A549 (cell line): ENCODE measurements at regions not wholly inside any gene's neighbourhood (a gene's known extent, or its start where the extent isn't known, plus 50 kb on each side); places are given as distances from the start of the nearest gene placed in this dataset.

Experiments
- ATAC-seq, 2 experiments: fragments of 200-7000 bp in 1 of 2; fragments of >200 bp in 1 of 2; cut with Nextera tagmentation in 1 of 2; cut with Tn5 transposase in 1 of 2; 3 replicates each; pipeline versions ENCODE4 v1.8.0 to v1.9.1; 2018 to 2020; ENCODE audit warnings: mild to moderate bottlenecking in 1 of 2, moderate library complexity in 1 of 2
- CTCF ChIA-PET: fragments of 300-600 bp; sonication (Branson Sonifier 250); formaldehyde crosslinking; extraction: SDS; loops from one replicate; lab custom pipeline; 2021; ENCODE audit warnings: antibody characterized with exemption, inconsistent platforms; lab: Yijun Ruan, JAX
- POLR2A ChIA-PET: fragments of 350-600 bp; formaldehyde crosslinking; extraction: SDS; loops from one replicate; lab custom pipeline; 2021; ENCODE audit warnings: antibody characterized with exemption, inconsistent platforms; lab: Yijun Ruan, JAX
- DNase-seq, 2 experiments: peaks; one replicate each; pipeline versions ENCODE4 v3.0.0 to v3.0.0-alpha.2; 2011 to 2016; ENCODE audit warnings: low read depth in 1 of 2, low spot score in 1 of 2
- FAIRE-seq: peaks from 2 replicates; lab custom pipeline; 2011; peaks lifted over from hg19 to GRCh38; lab: Jason Lieb, UNC
- H3K27ac ChIP-seq, 2 experiments: fragments of >200 bp; sonication (Bioruptor Twin); formaldehyde crosslinking; 3 replicates each; pipeline ENCODE4 v1.5.1; 2016 to 2017
- H3K4me1 ChIP-seq: fragments of >200 bp; sonication (Bioruptor Twin); formaldehyde crosslinking; 3 replicates; pipeline ENCODE4 v1.6.1; 2016
- H3K4me2 ChIP-seq: fragments of >200 bp; sonication (Bioruptor Twin); formaldehyde crosslinking; 3 replicates; pipeline ENCODE4 v1.6.1; 2016
- H3K4me3 ChIP-seq: fragments of >200 bp; sonication (Bioruptor Twin); formaldehyde crosslinking; 3 replicates; pipeline ENCODE4 v1.5.1; 2016
- H3K9me3 ChIP-seq: fragments of >200 bp; sonication (Bioruptor Twin); formaldehyde crosslinking; 3 replicates; pipeline ENCODE4 v1.6.1; 2016
- ATOH8 ChIP-seq: fragments of 250-450 bp; sonication (Bioruptor Pico); IDR thresholded peaks from 2 replicates; pipeline ENCODE4 v1.5.0; 2020; ENCODE audit warnings: low read depth, mild to moderate bottlenecking, moderate library complexity
- BHLHE40 ChIP-seq: IDR thresholded peaks from 2 replicates; pipeline ENCODE4 v1.6.1; 2012; ENCODE audit warnings: low read depth, low read length, inconsistent platforms
- CBX8 ChIP-seq: fragments of 200-600 bp; sonication (generic); IDR thresholded peaks from 2 replicates; pipeline ENCODE4 v1.6.1; 2016
- CHD2 ChIP-seq: fragments of 150-350 bp; IDR thresholded peaks from 2 replicates; pipeline ENCODE4 v1.6.1; 2014; ENCODE audit warnings: low read length; ENCODE audit not compliant: partially characterized antibody
- E2F6 ChIP-seq: IDR thresholded peaks from 2 replicates; pipeline ENCODE4 v1.6.1; 2012; ENCODE audit warnings: low read depth, borderline replicate concordance
- EHF ChIP-seq: fragments of 250-450 bp; sonication (Bioruptor Pico); IDR thresholded peaks from 2 replicates; pipeline ENCODE4 v1.5.0; 2020; ENCODE audit warnings: mild to moderate bottlenecking
- ELK1 ChIP-seq: fragments of 150-350 bp; IDR thresholded peaks from 2 replicates; pipeline ENCODE4 v1.6.1; 2014; ENCODE audit warnings: low read depth, mild to moderate bottlenecking, low read length
- EP300 ChIP-seq, 2 experiments: fragments of >200 bp; sonication (Bioruptor Twin); formaldehyde crosslinking; IDR thresholded peaks; 2 replicates in 1 of 2; 3 replicates in 1 of 2; pipeline ENCODE4 v1.6.1; 2016 to 2017
- FOXS1 ChIP-seq: fragments of 250-450 bp; sonication (Bioruptor Pico); IDR thresholded peaks from 2 replicates; pipeline ENCODE4 v1.5.0; 2020; ENCODE audit warnings: mild to moderate bottlenecking, moderate library complexity
- HEYL ChIP-seq: fragments of 250-450 bp; sonication (Bioruptor Pico); IDR thresholded peaks from 2 replicates; pipeline ENCODE4 v1.8.0; 2021; ENCODE audit warnings: mild to moderate bottlenecking, moderate library complexity
- HMGXB4 ChIP-seq: fragments of 250-450 bp; sonication (Bioruptor Pico); IDR thresholded peaks from 2 replicates; pipeline ENCODE4 v1.5.0; 2021; ENCODE audit warnings: mild to moderate bottlenecking, moderate library complexity, borderline replicate concordance
- JUN ChIP-seq, 2 experiments: fragments of >200 bp; sonication (Bioruptor Twin); formaldehyde crosslinking; IDR thresholded peaks; 2 replicates in 1 of 2; 3 replicates in 1 of 2; pipeline ENCODE4 v1.6.1; 2016 to 2017
- KDM1A ChIP-seq: fragments of 200-600 bp; sonication (generic); IDR thresholded peaks from 2 replicates; pipeline ENCODE4 v1.6.1; 2016; ENCODE audit warnings: low read depth, mild to moderate bottlenecking
- MYC ChIP-seq: IDR thresholded peaks from 2 replicates; pipeline ENCODE4 v1.6.1; 2012; ENCODE audit warnings: mild to moderate bottlenecking, inconsistent platforms, low read length, improper control_type of control experiment, borderline replicate concordance
- NPAS2 ChIP-seq: fragments of 250-450 bp; sonication (Bioruptor Pico); IDR thresholded peaks from 2 replicates; pipeline ENCODE4 v1.8.0; 2022; ENCODE audit warnings: mild to moderate bottlenecking, moderate library complexity, borderline replicate concordance
- PBX3 ChIP-seq: IDR thresholded peaks from 2 replicates; pipeline ENCODE4 v1.6.1; 2012
- POLR2A ChIP-seq: IDR thresholded peaks from 2 replicates; pipeline ENCODE4 v1.6.1; 2012; ENCODE audit warnings: mild to moderate bottlenecking, low read length
- RFX5 ChIP-seq: fragments of 450-650 bp; IDR thresholded peaks from 2 replicates; pipeline ENCODE4 v1.7.1; 2014; ENCODE audit warnings: antibody characterized with exemption, mild to moderate bottlenecking, moderate library complexity
- RNF2 ChIP-seq: fragments of 200-600 bp; sonication (generic); IDR thresholded peaks from 2 replicates; pipeline ENCODE4 v1.6.1; 2016; ENCODE audit warnings: low read depth, mild to moderate bottlenecking, antibody characterized with exemption, moderate library complexity, borderline replicate concordance
- SREBF2 ChIP-seq: fragments of 450-650 bp; IDR thresholded peaks from 2 replicates; pipeline ENCODE4 v1.6.1; 2014; ENCODE audit warnings: mild to moderate bottlenecking, moderate library complexity
- TP53 ChIP-seq: fragments of 250-450 bp; sonication (Bioruptor Pico); IDR thresholded peaks from 2 replicates; pipeline ENCODE4 v1.5.0; 2021; ENCODE audit warnings: mild to moderate bottlenecking, moderate library complexity
- USF2 ChIP-seq: fragments of 450-650 bp; IDR thresholded peaks from 2 replicates; pipeline ENCODE4 v1.6.1; 2014; ENCODE audit warnings: antibody characterized with exemption
- ZFP36 ChIP-seq: fragments of 450-650 bp; IDR thresholded peaks from 2 replicates; pipeline ENCODE4 v1.6.1; 2014; ENCODE audit warnings: borderline replicate concordance; ENCODE audit not compliant: partially characterized antibody
- ZSCAN20 ChIP-seq: fragments of 250-450 bp; sonication (Bioruptor Pico); IDR thresholded peaks from 2 replicates; pipeline ENCODE4 v1.8.0; 2022; ENCODE audit warnings: mild to moderate bottlenecking, moderate library complexity
- WGBS: methylation state at CpG from one replicate; pipeline ENCODE4 v1.1.6; 2017; ENCODE audit errors: missing lambda C conversion rate; 5-methylcytosine and 5-hydroxymethylcytosine counted together

GRCh38 chr7:98467570-98468312 lies 66.9 kb upstream of the BAIAP2L1 start:
- ChIA-PET CTCF (interaction anchor here (1.1 kb wide), 2 partner anchors 25 to 48 kb away, joined by 3 to 4 read pairs; no protein-coding TSS in a partner anchor), POLR2A (no interaction called here)
- no peak overlapping the region for H3K4me2 ChIP-seq
- no peak overlapping the region for H3K4me3 ChIP-seq
- TF ChIP-seq USF2 (peak; percentile 41; the same call in 1 of the 2 replicates), EP300 (IDR thresholded peaks at IDR 0.05) (no peak), SREBF2 (no peak), PBX3 (no peak), KDM1A (no peak), JUN (IDR thresholded peaks at IDR 0.05) (no peak), ZFP36 (no peak), NPAS2 (CRISPR knock-in tag) (no peak)
- H3K9me3 ChIP-seq = peaks cover 29% of the 10 kb centered on the region
- ATAC-seq = no peak
- 0 out of 3 replicates have a peak, but pooled peaks cover 8% of the 10 kb centered on the region for H3K4me1 ChIP-seq
- FAIRE-seq = no peak
- WGBS = 35% methylated on average over 8 of the region's 8 CpGs
- H3K27ac ChIP-seq = no peak overlapping the region
- DNase-seq = peak in 1 of 2 experiments; percentile 27

GRCh38 chr7:98465022-98465421 lies 64.1 kb upstream of the BAIAP2L1 start:
- Histone ChIP-seq H3K27ac (no peak overlapping the region), H3K4me3 (no peak overlapping the region), H3K4me1 (no peaks in the 10 kb centered on the region), H3K9me3 (peaks cover 26% of the 10 kb centered on the region), H3K4me2 (no peak overlapping the region)
- ChIA-PET CTCF (no interaction called here), POLR2A (no interaction called here)
- DNase-seq (no peak), ATAC-seq (no peak), FAIRE-seq (no peak)
- TF ChIP-seq E2F6 (no peak), CBX8 (no peak), POLR2A (no peak), JUN (IDR thresholded peaks at IDR 0.05) (no peak), RNF2 (no peak)
- WGBS = 38% methylated on average over 8 of the region's 8 CpGs

- ChIA-PET CTCF (interaction anchor here (1.1 to 2.0 kb wide), 3 partner anchors 9 to 43 kb away, joined by 3 to 7 read pairs (median 4); no protein-coding TSS in a partner anchor), POLR2A (no interaction called here)
- DNase-seq (no peak), FAIRE-seq (no peak), ATAC-seq (peak in 1 of 2 experiments; percentile 15; a peak in 1 of 6 replicates)
- Histone ChIP-seq H3K4me1 (no peaks in the 10 kb centered on the region), H3K27ac (no peak overlapping the region), H3K4me2 (no peak overlapping the region), H3K4me3 (no peak overlapping the region), H3K9me3 (peaks cover 23% of the 10 kb centered on the region)
- TF ChIP-seq ATOH8 (CRISPR knock-in tag) = no peak
- no peak for TF ChIP-seq HMGXB4
- no peak for TF ChIP-seq RFX5
- TF ChIP-seq HEYL = no peak
- TF ChIP-seq TP53 (CRISPR knock-in tag) = no peak
- no peak for TF ChIP-seq BHLHE40
- no peak for TF ChIP-seq POLR2A
- TF ChIP-seq ZSCAN20 (CRISPR knock-in tag) = no peak
- no peak for TF ChIP-seq ELK1
- no peak for TF ChIP-seq EHF (CRISPR knock-in tag)
- no peak for TF ChIP-seq CHD2
- no peak for TF ChIP-seq MYC
- no peak for TF ChIP-seq FOXS1 (CRISPR knock-in tag)
- 41% methylated on average over 4 of the region's 4 CpGs for WGBS
These were observed 63.7 kb upstream of the BAIAP2L1 start for GRCh38 chr7:98464558-98464940.
